Activated CD4-positive, alpha-beta memory T cell treated with anti-CD3 and anti-CD28 coated beads for 36 hours (primary cell): ENCODE measurements at regions not wholly inside any gene's neighbourhood (a gene's known extent, or its start where the extent isn't known, plus 50 kb on each side); places are given as distances from the start of the nearest gene placed in this dataset.
A peak's percentile ranks its signal among the peaks of the same experiment; 100 is the strongest.

Source experiments
- CTCF ChIA-PET: fragments of 350-600 bp; sonication (Branson Sonifier 250); formaldehyde crosslinking; loops from one replicate; lab custom pipeline; 2021; ENCODE audit warnings: antibody characterized with exemption, inconsistent platforms; lab: Charles Lee
- POLR2A ChIA-PET: fragments of 350-600 bp; sonication (Branson Sonifier 250); formaldehyde crosslinking; loops from one replicate; lab custom pipeline; 2021; ENCODE audit warnings: antibody characterized with exemption; lab: Charles Lee
- DNase-seq: peaks from one replicate; pipeline ENCODE4 v3.0.0-alpha.2; 2020
- H3K27ac Mint-ChIP-seq: one replicate; pipeline ENCODE4 v1.8.0; 2021; ENCODE audit warnings: mixed read lengths
- H3K27me3 Mint-ChIP-seq: one replicate; pipeline ENCODE4 v1.8.0; 2021; ENCODE audit warnings: mixed read lengths
- H3K36me3 Mint-ChIP-seq: one replicate; pipeline ENCODE4 v1.8.0; 2021; ENCODE audit warnings: mixed read lengths
- H3K4me1 Mint-ChIP-seq: one replicate; pipeline ENCODE4 v1.8.0; 2021; ENCODE audit warnings: low read depth, mixed read lengths
- H3K4me3 Mint-ChIP-seq: one replicate; pipeline ENCODE4 v1.8.0; 2021; ENCODE audit warnings: mild to moderate bottlenecking, mixed read lengths
- H3K9me3 Mint-ChIP-seq: one replicate; pipeline ENCODE4 v1.8.0; 2021; ENCODE audit warnings: mixed read lengths
- intact Hi-C: fragments of 100-400 bp; cut with micrococcal nuclease; formaldehyde crosslinking; loops from one replicate; pipeline ENCODE4 v1.15.1; 2023

DNA sequence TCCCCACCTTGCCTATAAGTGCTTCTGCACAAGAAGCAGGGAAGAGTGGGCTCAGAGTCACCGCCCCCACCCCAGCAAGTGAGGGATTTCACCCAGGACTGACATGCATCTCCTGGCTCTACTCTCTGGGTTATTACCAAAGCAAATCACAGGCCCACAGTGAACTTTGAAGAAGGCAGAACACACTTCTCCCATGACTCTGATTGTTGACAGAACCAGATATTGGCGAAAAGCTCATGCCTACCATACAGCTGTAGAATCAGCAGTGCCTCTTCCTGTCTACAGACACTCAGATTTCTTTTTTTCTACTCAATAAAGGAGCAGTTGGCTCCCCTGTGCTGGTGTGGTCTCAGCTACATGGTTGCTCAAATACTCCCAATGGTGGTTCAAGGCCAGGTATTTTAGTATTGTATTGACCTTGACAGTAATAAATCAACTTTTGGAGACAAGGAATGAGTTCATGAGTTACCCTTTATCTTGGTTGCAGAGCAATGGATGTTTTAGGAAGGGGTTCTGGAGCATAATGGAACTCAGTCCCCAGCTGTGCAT lies 512.9 kb upstream of the ID2 start:
- CTCF ChIA-PET, result interaction anchor here (0.6 to 1.0 kb wide), 2 partner anchors 17 to 218 kb away, joined by 3 to 4 read pairs; no protein-coding TSS in a partner anchor
- no peaks in the 10 kb centered on the region for H3K36me3 Mint-ChIP-seq
- intact Hi-C loops, result no loop called here
- POLR2A ChIA-PET, result interaction anchor here (0.8 kb wide), 1 partner anchor 14 kb away, joined by 7 read pairs; no protein-coding TSS in a partner anchor
- no peak overlapping the region for H3K4me3 Mint-ChIP-seq
- no peaks in the 10 kb centered on the region for H3K27me3 Mint-ChIP-seq
- no peaks in the 10 kb centered on the region for H3K9me3 Mint-ChIP-seq
- DNase-seq, result no peak
- H3K27ac Mint-ChIP-seq, result peak overlapping the region; percentile 7
- peaks cover 12% of the 10 kb centered on the region for H3K4me1 Mint-ChIP-seq

DNA sequence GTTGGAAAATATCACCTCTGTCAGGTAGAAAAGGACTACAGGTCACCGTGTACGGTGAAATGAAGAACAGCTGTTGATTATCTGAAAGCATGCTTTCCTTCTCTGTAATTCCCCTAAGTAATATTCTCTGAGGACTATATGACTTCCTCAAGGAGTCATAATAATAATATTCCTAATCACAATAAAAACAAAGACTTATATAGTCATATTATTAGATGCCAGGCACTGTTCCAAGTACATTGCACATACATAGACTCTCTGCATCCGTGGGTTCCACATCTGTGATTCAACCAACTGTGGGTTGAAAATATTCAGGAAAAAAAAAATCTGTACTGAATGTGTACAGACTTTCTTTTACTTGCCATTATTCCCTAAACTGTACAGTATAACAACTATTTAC lies 512.4 kb upstream of the ID2 start:
- DNase-seq, result no peak
- intact Hi-C loops, result no loop called here
- peaks cover 12% of the 10 kb centered on the region for H3K4me1 Mint-ChIP-seq
- H3K27ac Mint-ChIP-seq, result no peak overlapping the region
- ChIA-PET CTCF (interaction anchor here (1.0 kb wide), 1 partner anchor 218 kb away, joined by 3 read pairs; no protein-coding TSS in a partner anchor), POLR2A (no interaction called here)
- H3K4me3 Mint-ChIP-seq, result no peak overlapping the region
- no peaks in the 10 kb centered on the region for H3K27me3 Mint-ChIP-seq
- H3K9me3 Mint-ChIP-seq, result no peaks in the 10 kb centered on the region
- H3K36me3 Mint-ChIP-seq, result no peaks in the 10 kb centered on the region

DNA sequence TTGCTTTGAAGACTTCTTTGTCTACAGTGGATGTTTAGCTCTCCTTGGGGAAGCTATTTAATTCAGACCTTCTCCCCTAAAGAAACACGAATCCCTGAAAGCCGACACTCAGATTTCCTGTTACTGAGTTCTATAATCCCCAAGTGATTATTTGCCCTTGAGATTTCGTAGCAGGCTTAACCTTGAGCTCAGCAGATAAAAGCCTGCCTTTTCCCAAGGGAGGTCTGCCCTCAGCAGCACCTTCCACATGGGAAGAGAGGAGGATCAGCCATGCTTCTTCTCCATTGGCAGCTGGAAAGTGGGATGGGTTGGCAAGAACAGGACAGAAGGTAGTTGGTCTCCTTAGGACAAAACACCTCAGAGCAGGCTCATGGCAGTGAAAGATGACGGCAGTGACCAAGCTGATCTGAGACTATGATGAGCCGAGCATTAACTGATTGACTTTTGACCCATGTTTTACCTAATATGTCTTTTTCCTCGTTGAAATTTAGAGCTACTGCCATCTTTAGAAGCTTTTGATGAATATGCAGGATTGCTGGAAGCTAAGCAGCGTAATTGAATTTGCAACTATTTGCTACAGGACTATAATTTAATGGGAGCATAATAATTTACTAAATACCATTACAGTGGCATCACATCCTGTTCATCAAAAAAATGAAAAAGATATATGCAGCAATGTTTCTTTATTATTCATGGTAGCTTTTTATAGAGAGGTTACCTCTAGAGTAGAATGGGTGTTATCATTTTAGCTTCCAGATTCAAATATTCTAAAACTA lies 511.1 kb upstream of the ID2 start:
- peaks cover 3% of the 10 kb centered on the region for H3K36me3 Mint-ChIP-seq
- intact Hi-C loops, result no loop called here
- DNase-seq, result no peak
- peaks cover 12% of the 10 kb centered on the region for H3K4me1 Mint-ChIP-seq
- peaks cover 4% of the 10 kb centered on the region for H3K9me3 Mint-ChIP-seq
- CTCF ChIA-PET, result interaction anchor here (1.4 kb wide), 1 partner anchor 12 kb away, joined by 3 read pairs; no protein-coding TSS in a partner anchor
- H3K4me3 Mint-ChIP-seq, result no peak overlapping the region
- no peak overlapping the region for H3K27ac Mint-ChIP-seq
- H3K27me3 Mint-ChIP-seq, result no peaks in the 10 kb centered on the region
- POLR2A ChIA-PET, result interaction anchor here (1.1 kb wide), 1 partner anchor 511 kb away, joined by 3 read pairs; the partner anchor contains the start of gene ID2

DNA sequence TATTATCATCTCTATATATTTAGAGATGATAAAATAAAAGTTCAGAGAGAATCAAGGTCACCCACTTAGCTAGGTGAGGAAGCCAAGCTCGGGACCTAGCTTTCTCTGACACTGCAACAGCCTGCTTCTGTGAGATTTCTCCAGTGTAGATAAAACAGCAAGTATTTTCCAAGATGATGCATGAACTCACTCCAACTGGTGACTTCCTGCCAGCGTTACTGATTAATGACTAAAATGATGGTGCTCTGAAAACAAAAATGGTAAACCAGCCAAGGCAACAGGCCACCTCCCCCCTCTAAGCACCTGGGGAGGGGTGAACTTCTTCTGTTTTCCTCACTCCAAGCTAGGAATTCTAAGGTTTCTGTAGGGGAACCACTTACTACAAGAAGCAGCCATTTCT lies 510.2 kb upstream of the ID2 start:
- Mint-ChIP-seq H3K27me3 (no peaks in the 10 kb centered on the region), H3K4me1 (peaks cover 12% of the 10 kb centered on the region), H3K9me3 (peaks cover 4% of the 10 kb centered on the region), H3K36me3 (peaks cover 3% of the 10 kb centered on the region), H3K4me3 (no peak overlapping the region), H3K27ac (no peak overlapping the region)
- CTCF ChIA-PET, result interaction anchor here (1.4 kb wide), 1 partner anchor 13 kb away, joined by 3 read pairs; no protein-coding TSS in a partner anchor
- POLR2A ChIA-PET, result no interaction called here
- DNase-seq, result no peak
- intact Hi-C loops, result no loop called here

DNA sequence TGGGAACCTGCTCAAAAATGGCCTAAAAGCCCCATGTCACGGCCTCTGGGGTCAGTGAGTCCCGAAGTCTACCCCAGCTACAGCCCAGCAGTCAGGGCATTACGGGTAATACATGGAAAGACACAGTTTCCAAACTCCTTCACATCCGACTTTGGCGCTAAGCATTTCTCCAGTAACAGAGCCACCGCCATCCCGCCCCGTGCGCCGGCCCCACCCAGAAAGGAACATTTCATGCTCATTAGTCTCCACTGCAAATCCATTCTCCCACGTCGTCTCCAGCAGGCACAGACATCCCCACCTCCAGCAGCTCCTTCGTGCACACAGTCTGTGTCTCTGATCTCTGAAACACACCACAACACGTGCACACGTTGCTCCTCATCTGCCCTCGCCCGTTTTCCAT lies 509.2 kb upstream of the ID2 start:
- POLR2A ChIA-PET, result no interaction called here
- H3K27ac Mint-ChIP-seq, result no peak overlapping the region

DNA sequence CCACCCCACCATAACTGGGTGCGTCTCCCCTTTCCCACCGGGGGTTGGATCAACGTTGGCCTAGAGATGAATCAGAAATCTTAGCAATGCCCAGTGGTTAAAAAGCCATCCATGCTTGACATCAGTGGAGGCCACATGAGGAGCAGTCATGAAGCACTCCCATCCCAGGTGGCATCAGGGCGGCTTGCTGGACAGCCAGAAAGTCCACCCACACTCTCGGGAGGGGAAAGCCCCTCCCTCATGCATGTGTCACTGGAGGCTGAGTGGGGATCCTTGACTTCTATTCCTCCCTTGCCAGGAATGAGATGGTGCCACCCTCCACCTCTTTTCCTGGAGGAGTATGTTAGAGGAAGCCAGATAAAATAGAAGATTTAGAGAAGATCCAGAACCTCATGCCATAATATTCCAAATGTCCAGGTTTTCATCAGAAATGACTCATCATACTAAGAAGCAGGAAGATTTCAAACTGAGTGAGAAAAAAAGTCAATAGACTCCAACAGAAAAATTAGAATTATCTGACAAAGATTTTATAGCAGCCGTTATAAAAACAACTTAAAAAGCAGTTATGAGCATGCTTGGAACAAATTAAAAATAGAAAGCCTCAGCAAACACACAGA lies 507.1 kb upstream of the ID2 start:
- Mint-ChIP-seq H3K36me3 (peaks cover 3% of the 10 kb centered on the region), H3K9me3 (peaks cover 6% of the 10 kb centered on the region), H3K4me1 (no peaks in the 10 kb centered on the region), H3K27ac (no peak overlapping the region), H3K4me3 (no peak overlapping the region), H3K27me3 (peaks cover 1% of the 10 kb centered on the region)
- no peak for DNase-seq
- intact Hi-C loops, result no loop called here
- ChIA-PET POLR2A (no interaction called here), CTCF (no interaction called here)

More for the DNA sequence above, 509.2 kb upstream of the ID2 start:
- peaks cover 12% of the 10 kb centered on the region for H3K4me1 Mint-ChIP-seq
- H3K27me3 Mint-ChIP-seq, result no peaks in the 10 kb centered on the region
- CTCF ChIA-PET, result no interaction called here
- intact Hi-C loops, result no loop called here
- no peak overlapping the region for H3K4me3 Mint-ChIP-seq
- DNase-seq, result no peak
- peaks cover 4% of the 10 kb centered on the region for H3K9me3 Mint-ChIP-seq
- H3K36me3 Mint-ChIP-seq, result peaks cover 3% of the 10 kb centered on the region

DNA sequence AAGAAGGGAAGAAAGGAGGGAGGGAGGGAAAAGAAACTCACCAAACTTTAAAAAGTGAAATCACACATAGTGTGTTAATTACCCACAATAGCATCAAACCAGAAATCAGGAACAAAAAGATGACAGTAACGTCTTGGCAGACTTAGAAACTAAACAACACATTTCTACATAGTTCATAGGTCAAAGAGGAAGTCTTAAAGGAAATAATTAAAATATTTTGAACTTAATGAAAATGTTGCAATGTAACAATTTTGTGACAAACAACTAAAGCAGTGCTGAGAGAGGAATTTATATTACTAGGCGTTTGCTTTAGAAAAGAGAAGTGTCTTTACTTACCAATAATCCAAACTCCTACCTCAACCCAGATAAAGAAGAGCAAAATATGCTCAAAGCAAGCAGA lies 505.0 kb upstream of the ID2 start:
- no peaks in the 10 kb centered on the region for H3K4me1 Mint-ChIP-seq
- no peak for DNase-seq
- H3K9me3 Mint-ChIP-seq, result peaks cover 8% of the 10 kb centered on the region
- H3K27me3 Mint-ChIP-seq, result peaks cover 1% of the 10 kb centered on the region
- POLR2A ChIA-PET, result no interaction called here
- CTCF ChIA-PET, result no interaction called here
- H3K36me3 Mint-ChIP-seq, result peaks cover 4% of the 10 kb centered on the region
- H3K4me3 Mint-ChIP-seq, result no peak overlapping the region
- no peak overlapping the region for H3K27ac Mint-ChIP-seq
- intact Hi-C loops, result no loop called here

DNA sequence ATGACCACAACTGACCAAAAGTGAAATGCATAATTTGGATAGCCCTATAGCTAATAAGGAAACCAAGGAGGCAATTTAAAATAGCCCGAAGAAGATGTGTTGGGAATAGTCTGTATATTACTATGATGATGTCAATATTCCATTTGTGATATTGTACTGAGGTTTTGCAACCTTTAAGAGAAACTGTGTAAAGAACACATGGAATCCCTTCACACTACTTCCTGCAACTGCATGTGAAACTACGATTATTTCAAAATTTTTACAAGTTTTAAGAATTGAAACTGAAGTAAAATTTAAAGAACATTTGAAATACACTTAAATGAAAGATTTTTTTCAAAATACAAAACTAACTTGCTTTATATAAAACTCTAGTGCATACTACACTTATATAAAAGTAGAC lies 504.3 kb upstream of the ID2 start:
- CTCF ChIA-PET, result no interaction called here
- H3K27ac Mint-ChIP-seq, result no peak overlapping the region
- intact Hi-C loops, result no loop called here
- peaks cover 1% of the 10 kb centered on the region for H3K27me3 Mint-ChIP-seq
- H3K9me3 Mint-ChIP-seq, result peaks cover 8% of the 10 kb centered on the region
- peaks cover 4% of the 10 kb centered on the region for H3K36me3 Mint-ChIP-seq
- POLR2A ChIA-PET, result no interaction called here
- H3K4me1 Mint-ChIP-seq, result no peaks in the 10 kb centered on the region
- no peak for DNase-seq
- H3K4me3 Mint-ChIP-seq, result no peak overlapping the region

DNA sequence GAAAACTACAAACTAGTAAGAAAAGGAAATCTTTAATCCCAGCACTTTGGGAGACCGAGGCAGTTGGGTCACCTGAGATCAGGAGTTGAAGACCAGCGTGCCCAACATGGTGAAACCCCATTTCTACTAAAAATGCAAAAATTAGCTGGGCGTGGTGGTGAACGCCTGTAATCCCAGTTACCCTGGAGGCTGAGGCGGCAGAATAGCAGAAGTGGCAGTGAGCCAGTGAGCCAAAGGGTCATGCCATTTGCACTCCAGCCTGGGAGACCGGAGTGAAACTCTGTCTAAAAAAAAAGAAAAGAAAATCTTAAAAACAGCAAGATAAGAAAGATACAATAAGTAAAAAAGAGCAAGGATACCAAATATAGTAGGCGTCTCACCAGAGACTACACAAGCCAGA lies 502.9 kb upstream of the ID2 start:
- ChIA-PET POLR2A (no interaction called here), CTCF (no interaction called here)
- intact Hi-C loops, result no loop called here

DNA sequence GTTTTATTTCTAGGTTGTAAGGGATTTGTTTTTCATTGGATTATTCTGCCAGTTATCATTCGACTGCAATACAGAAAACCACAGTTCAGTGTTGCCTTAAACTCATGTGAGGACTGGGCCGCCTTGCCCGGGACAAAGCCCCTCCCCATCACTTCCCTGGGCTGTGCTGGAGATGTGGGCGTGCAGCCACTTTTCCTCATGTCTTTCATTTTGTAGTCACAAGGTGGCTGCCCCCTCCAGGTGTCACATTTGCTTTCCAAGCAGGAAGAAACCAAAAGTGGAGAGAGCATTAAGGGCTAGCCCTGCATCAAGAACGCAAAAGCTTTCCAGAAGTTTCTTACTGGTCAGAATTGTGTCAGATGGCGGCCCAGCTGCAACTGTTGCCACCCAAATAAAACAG lies 492.5 kb upstream of the ID2 start:
- ChIA-PET POLR2A (no interaction called here), CTCF (no interaction called here)
- no peak for DNase-seq
- Mint-ChIP-seq H3K9me3 (peaks cover 2% of the 10 kb centered on the region), H3K36me3 (no peaks in the 10 kb centered on the region), H3K27ac (no peak overlapping the region), H3K4me1 (no peaks in the 10 kb centered on the region), H3K4me3 (no peak overlapping the region), H3K27me3 (no peaks in the 10 kb centered on the region)
- intact Hi-C loops, result no loop called here

More for the DNA sequence above, 502.9 kb upstream of the ID2 start:
- Mint-ChIP-seq H3K36me3 (peaks cover 4% of the 10 kb centered on the region), H3K4me1 (no peaks in the 10 kb centered on the region), H3K27ac (no peak overlapping the region), H3K9me3 (peaks cover 10% of the 10 kb centered on the region), H3K4me3 (no peak overlapping the region), H3K27me3 (peaks cover 1% of the 10 kb centered on the region)
- no peak for DNase-seq

DNA sequence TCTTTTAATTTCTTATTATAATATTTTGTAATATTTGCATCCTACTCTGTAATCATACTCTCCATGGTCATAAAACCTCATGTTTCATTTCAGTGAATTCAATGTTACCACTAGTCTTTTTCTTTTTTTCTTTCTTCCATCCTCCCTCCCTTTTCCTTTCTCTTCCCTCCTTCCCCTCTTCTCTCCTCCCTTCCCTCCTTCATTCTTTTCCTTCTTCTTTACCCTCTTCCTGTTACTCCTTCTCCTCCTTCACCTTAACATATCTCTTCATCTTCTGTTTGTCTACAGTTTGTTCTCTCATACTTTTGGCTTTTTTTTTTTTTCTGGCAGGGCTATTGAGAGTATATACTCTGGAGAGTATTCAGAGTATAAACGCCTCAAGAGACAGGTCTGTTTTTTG lies 491.6 kb upstream of the ID2 start:
- H3K4me3 Mint-ChIP-seq, result no peak overlapping the region
- H3K36me3 Mint-ChIP-seq, result no peaks in the 10 kb centered on the region
- ChIA-PET CTCF (no interaction called here), POLR2A (no interaction called here)
- no peaks in the 10 kb centered on the region for H3K4me1 Mint-ChIP-seq
- no peak overlapping the region for H3K27ac Mint-ChIP-seq
- no peaks in the 10 kb centered on the region for H3K9me3 Mint-ChIP-seq
- H3K27me3 Mint-ChIP-seq, result no peaks in the 10 kb centered on the region
- intact Hi-C loops, result no loop called here
- no peak for DNase-seq

DNA sequence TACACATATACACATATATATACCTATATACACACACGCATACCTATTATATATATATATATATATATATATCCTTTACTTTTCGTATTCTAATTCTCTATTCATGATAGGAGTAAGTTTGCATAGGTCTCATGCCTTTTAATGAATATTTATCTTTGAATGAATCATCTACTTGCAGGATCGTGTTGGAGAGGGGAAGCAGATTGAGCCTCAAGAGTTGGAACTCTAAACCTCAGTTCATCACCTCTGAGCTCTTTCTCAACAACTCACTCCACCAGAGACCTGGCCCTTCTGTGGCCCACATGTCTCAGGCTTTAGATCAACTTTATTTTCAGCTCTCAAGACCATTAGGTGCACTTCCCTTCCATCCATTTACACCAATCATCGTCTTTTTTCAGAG lies 490.4 kb upstream of the ID2 start:
- POLR2A ChIA-PET, result no interaction called here
- intact Hi-C loops, result no loop called here
- no peaks in the 10 kb centered on the region for H3K4me1 Mint-ChIP-seq

More for the DNA sequence above, 490.4 kb upstream of the ID2 start:
- H3K27ac Mint-ChIP-seq, result no peak overlapping the region
- no peaks in the 10 kb centered on the region for H3K36me3 Mint-ChIP-seq
- no peaks in the 10 kb centered on the region for H3K9me3 Mint-ChIP-seq
- no peak overlapping the region for H3K4me3 Mint-ChIP-seq
- CTCF ChIA-PET, result interaction anchor here (0.6 kb wide), 1 partner anchor 364 kb away, joined by 4 read pairs; no protein-coding TSS in a partner anchor
- no peak for DNase-seq
- no peaks in the 10 kb centered on the region for H3K27me3 Mint-ChIP-seq
